Ovary (tissue), 3 donors: ENCODE measurements at regions not wholly inside any gene's neighbourhood (a gene's known extent, or its start where the extent isn't known, plus 50 kb on each side); places are given as distances from the start of the nearest gene placed in this dataset.

Source experiments
- CTCF ChIP-seq, 3 donors: fragments of 450-650 bp in 2 of 3; fragments of 200-600 bp in 1 of 3; IDR thresholded peaks; one replicate each; pipeline versions ENCODE4 v1.5.1 to v1.8.0; 2016 to 2022; ENCODE audit warnings: antibody characterized with exemption in 3 of 3, mild to moderate bottlenecking in 1 of 3
- EP300 ChIP-seq: sonication (generic); formaldehyde crosslinking; IDR thresholded peaks from one replicate; pipeline ENCODE4 v1.6.1; 2017; ENCODE audit warnings: antibody characterized with exemption
- POLR2A ChIP-seq: fragments of 450-650 bp; IDR thresholded peaks from one replicate; pipeline ENCODE4 v1.6.1; 2017; ENCODE audit warnings: antibody characterized with exemption, mild to moderate bottlenecking, moderate library complexity
- donor health status: DM: no; HTN: no; CAD: no.

GRCh38 chr2:16263241-16263890 lies 323.0 kb downstream of the MYCN start:
- TF ChIP-seq CTCF (IDR thresholded peaks at IDR 0.05) (no peak), POLR2A (no peak), EP300 (no peak)
